Hepatocyte (in vitro differentiated cells): ENCODE measurements at regions not wholly inside any gene's neighbourhood (a gene's known extent, or its start where the extent isn't known, plus 50 kb on each side); places are given as distances from the start of the nearest gene placed in this dataset.

Experiments used
- DNase-seq: peaks from one replicate; pipeline ENCODE4 v3.0.0-alpha.2; 2016; ENCODE audit warnings: low spot score
- H2AFZ ChIP-seq: fragments of 200-600 bp; sonication (generic); 2 replicates; pipeline ENCODE4 v1.6.0; 2016; ENCODE audit warnings: antibody characterized with exemption, mild to moderate bottlenecking
- H3K27ac ChIP-seq: fragments of 200-600 bp; sonication (generic); 2 replicates; pipeline ENCODE4 v1.5.1; 2016; ENCODE audit warnings: mild to moderate bottlenecking
- H3K27me3 ChIP-seq: fragments of 200-600 bp; sonication (generic); 2 replicates; pipeline ENCODE4 v1.6.1; 2016
- H3K36me3 ChIP-seq: fragments of 200-600 bp; sonication (generic); replicated peaks from 2 replicates; pipeline ENCODE4 v1.5.1; 2016; ENCODE audit warnings: low read depth; ENCODE audit not compliant: insufficient read depth
- H3K4me1 ChIP-seq: fragments of 200-600 bp; sonication (generic); 2 replicates; pipeline ENCODE4 v1.5.1; 2016; ENCODE audit warnings: mild to moderate bottlenecking, moderate library complexity; ENCODE audit not compliant: insufficient read depth
- H3K4me2 ChIP-seq: fragments of 200-600 bp; sonication (generic); 2 replicates; pipeline ENCODE4 v1.6.0; 2016
- H3K4me3 ChIP-seq: fragments of 200-600 bp; sonication (generic); 2 replicates; pipeline ENCODE4 v1.5.1; 2016; ENCODE audit warnings: mild to moderate bottlenecking
- H3K79me2 ChIP-seq: fragments of 200-600 bp; sonication (generic); 2 replicates; pipeline ENCODE4 v1.6.0; 2017; ENCODE audit warnings: mild to moderate bottlenecking
- H3K9me2 ChIP-seq: fragments of 200-600 bp; sonication (generic); replicated peaks from 2 replicates; pipeline ENCODE4 v1.6.0; 2017; ENCODE audit warnings: mild to moderate bottlenecking; ENCODE audit not compliant: insufficient read depth
- H3K9me3 ChIP-seq: fragments of 200-600 bp; sonication (generic); 2 replicates; pipeline ENCODE4 v1.5.1; 2016; ENCODE audit warnings: low read depth, mild to moderate bottlenecking
- H4K20me1 ChIP-seq: fragments of 200-600 bp; sonication (generic); 2 replicates; pipeline ENCODE4 v1.6.0; 2016; ENCODE audit warnings: mild to moderate bottlenecking; ENCODE audit not compliant: insufficient read depth, poor library complexity, severe bottlenecking
- CTCF ChIP-seq: fragments of 200-600 bp; sonication (generic); IDR thresholded peaks from 2 replicates; pipeline ENCODE4 v1.5.1; 2016; ENCODE audit warnings: antibody characterized with exemption, mild to moderate bottlenecking; ENCODE audit not compliant: poor library complexity
- EZH2 ChIP-seq: fragments of 200-600 bp; sonication (generic); IDR thresholded peaks from 2 replicates; pipeline ENCODE4 v1.6.1; 2016; ENCODE audit warnings: antibody characterized with exemption, mild to moderate bottlenecking, borderline replicate concordance
- EZH2phosphoT487 ChIP-seq: fragments of 200-600 bp; sonication (generic); IDR thresholded peaks from one replicate; pipeline ENCODE4 v1.6.1; 2018; ENCODE audit warnings: antibody characterized with exemption, mild to moderate bottlenecking, low read depth, moderate library complexity; ENCODE audit not compliant: unreplicated experiment, severe bottlenecking
- WGBS: methylation state at CpG from one replicate; pipeline ENCODE4 v1.1.6; 2016; ENCODE audit warnings: low lambda C conversion rate; ENCODE audit errors: missing lambda C conversion rate; 5-methylcytosine and 5-hydroxymethylcytosine counted together

- no peaks in the 10 kb centered on the region for H3K79me2 ChIP-seq
- no peak for TF ChIP-seq CTCF
- no peak for TF ChIP-seq EZH2
- no peak for TF ChIP-seq EZH2phosphoT487
- no peak overlapping the region for H3K4me2 ChIP-seq
- no peak overlapping the region for H3K27ac ChIP-seq
- no peaks in the 10 kb centered on the region for H3K9me3 ChIP-seq
- H3K9me2 ChIP-seq: no peaks in the 10 kb centered on the region
- 80% methylated on average over 7 of the region's 7 CpGs for WGBS
- no peak for DNase-seq
- H3K4me1 ChIP-seq: peaks cover 1% of the 10 kb centered on the region
- no peak overlapping the region for H2AFZ ChIP-seq
- no peaks in the 10 kb centered on the region for H4K20me1 ChIP-seq
- no peaks in the 10 kb centered on the region for H3K27me3 ChIP-seq
- no peak overlapping the region for H3K4me3 ChIP-seq
- H3K36me3 ChIP-seq: no peaks in the 10 kb centered on the region
These were observed 100.9 kb upstream of the ATP6AP2 start for GRCh38 chrX:40479777-40480318.

- Histone ChIP-seq H3K9me3 (no peaks in the 10 kb centered on the region), H3K36me3 (no peaks in the 10 kb centered on the region), H3K27me3 (no peaks in the 10 kb centered on the region), H2AFZ (no peak overlapping the region), H4K20me1 (no peaks in the 10 kb centered on the region), H3K79me2 (no peaks in the 10 kb centered on the region), H3K9me2 (no peaks in the 10 kb centered on the region), H3K4me2 (no peak overlapping the region), H3K27ac (no peak overlapping the region), H3K4me3 (no peak overlapping the region), H3K4me1 (peaks cover 7% of the 10 kb centered on the region)
- 75% methylated on average over 2 of the region's 2 CpGs for WGBS
- DNase-seq: no peak
- TF ChIP-seq CTCF: no peak
- TF ChIP-seq EZH2: no peak
- TF ChIP-seq EZH2phosphoT487: no peak
These were observed 102.2 kb upstream of the ATP6AP2 start for GRCh38 chrX:40478474-40479065.

GRCh38 chrX:40476958-40477357, 103.8 kb upstream of the ATP6AP2 start:
- TF ChIP-seq CTCF (no peak), EZH2phosphoT487 (no peak), EZH2 (no peak)
- Histone ChIP-seq H3K9me3 (no peaks in the 10 kb centered on the region), H3K4me2 (no peak overlapping the region), H3K27me3 (no peaks in the 10 kb centered on the region), H3K36me3 (no peaks in the 10 kb centered on the region), H3K9me2 (no peaks in the 10 kb centered on the region), H3K27ac (no peak overlapping the region), H2AFZ (no peak overlapping the region), H3K4me1 (peaks cover 14% of the 10 kb centered on the region), H3K79me2 (no peaks in the 10 kb centered on the region), H3K4me3 (no peak overlapping the region), H4K20me1 (no peaks in the 10 kb centered on the region)
- WGBS: 71% methylated on average over 7 of the region's 7 CpGs
- DNase-seq: no peak

- no peak for DNase-seq
- no peaks in the 10 kb centered on the region for H3K9me2 ChIP-seq
- H2AFZ ChIP-seq: peak overlapping the region; percentile 12
- WGBS: 35% methylated on average over 9 of the region's 9 CpGs
- H3K79me2 ChIP-seq: no peaks in the 10 kb centered on the region
- no peaks in the 10 kb centered on the region for H4K20me1 ChIP-seq
- H3K27me3 ChIP-seq: no peaks in the 10 kb centered on the region
- H3K4me2 ChIP-seq: peak overlapping the region; percentile 46
- H3K9me3 ChIP-seq: no peaks in the 10 kb centered on the region
- H3K27ac ChIP-seq: peak overlapping the region; percentile 84
- no peak for TF ChIP-seq CTCF
- no peak for TF ChIP-seq EZH2phosphoT487
- H3K36me3 ChIP-seq: no peaks in the 10 kb centered on the region
- H3K4me3 ChIP-seq: no peak overlapping the region
- H3K4me1 ChIP-seq: peaks cover 18% of the 10 kb centered on the region
These were observed 106.1 kb upstream of the ATP6AP2 start for GRCh38 chrX:40474645-40475044.
